Femur (tissue), 1 donor: ENCODE measurements at regions not wholly inside any gene's neighbourhood (a gene's known extent, or its start where the extent isn't known, plus 50 kb on each side); places are given as distances from the start of the nearest gene placed in this dataset.
A peak's percentile ranks its signal among the peaks of the same experiment; 100 is the strongest.
"Not testable (repeated sequence)": the region's sequence is repeated elsewhere in the genome, so short reads cannot be mapped to it uniquely, and the experiment has no call there.

Experiments
- DNase-seq: peaks from one replicate; pipeline ENCODE4 v3.0.0-alpha.2; 2017

DNA sequence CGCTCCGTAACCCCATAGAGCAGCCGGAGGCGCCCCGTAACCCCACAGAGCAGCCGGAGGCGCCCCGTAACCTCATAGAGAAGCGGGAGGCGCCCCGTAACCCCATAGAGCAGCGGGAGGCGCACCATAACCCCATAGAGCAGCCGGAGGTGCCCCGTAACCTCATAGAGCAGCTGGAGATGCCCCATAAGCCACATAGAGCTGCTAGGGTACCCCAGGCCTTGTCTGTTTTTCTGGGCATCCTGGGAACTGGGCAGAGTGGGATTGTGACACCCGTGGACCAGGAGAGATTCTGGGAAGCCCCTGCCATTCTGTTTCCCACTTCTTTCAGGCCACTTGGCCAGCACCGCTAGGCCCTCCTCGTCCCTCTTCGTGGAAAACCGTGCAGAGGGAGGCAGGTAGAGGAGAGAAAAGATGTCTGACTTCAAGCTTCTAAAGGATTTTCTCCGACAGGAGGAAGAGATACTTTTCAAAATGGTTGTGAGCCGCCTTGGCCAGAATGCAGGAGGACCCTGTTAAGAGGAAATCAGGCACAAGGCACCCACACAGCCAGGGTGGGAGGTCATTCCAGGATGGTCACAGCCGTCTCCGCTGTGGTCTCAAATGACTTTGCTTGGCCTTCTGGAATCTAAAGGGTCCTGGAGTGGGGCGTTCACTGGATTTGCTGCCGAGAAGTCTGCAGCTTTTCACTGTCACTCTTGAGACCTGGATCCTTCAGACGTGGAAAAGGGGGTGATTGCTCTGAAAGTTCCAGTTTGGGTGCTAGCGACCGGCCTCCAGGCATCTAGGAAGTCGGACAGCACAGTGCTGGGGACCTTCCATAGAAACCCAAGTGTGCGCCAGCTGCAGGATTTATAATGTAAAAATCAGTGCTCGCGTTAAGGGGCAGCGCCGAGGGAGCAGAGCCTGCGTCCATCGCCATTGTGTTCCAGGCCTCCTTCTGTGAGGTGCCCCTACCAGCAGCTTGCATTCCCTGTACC, 178.3 kb upstream of the ZNF469 start:
- peak; percentile 16 for DNase-seq

GRCh38 chr16:88205482-88205881, 177.3 kb upstream of the ZNF469 start:
- peak; percentile 32 for DNase-seq

- not testable (repeated sequence) for DNase-seq
These were observed 176.8 kb upstream of the ZNF469 start for GRCh38 chr16:88206006-88206405.

DNA sequence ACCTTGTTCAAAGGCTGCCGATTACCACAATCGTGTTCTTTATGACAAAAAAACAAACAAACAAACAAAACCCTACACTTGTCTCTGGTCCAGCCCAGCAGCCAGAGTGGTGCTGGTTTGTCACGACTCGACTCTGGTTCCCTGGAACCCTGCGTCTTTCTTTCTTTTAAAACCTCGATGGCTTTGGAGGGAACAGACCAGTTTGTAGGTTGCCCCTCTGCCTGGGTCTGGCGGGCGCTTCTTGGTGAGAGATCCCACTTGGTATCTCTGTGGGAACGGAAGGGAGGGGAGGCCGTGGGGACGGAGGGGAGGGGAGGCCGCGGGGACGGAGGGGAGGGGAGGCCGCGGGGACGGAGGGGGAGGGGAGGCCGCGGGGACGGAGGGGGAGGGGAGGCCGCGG, 176.2 kb upstream of the ZNF469 start:
- peak; percentile 5 for DNase-seq

DNA sequence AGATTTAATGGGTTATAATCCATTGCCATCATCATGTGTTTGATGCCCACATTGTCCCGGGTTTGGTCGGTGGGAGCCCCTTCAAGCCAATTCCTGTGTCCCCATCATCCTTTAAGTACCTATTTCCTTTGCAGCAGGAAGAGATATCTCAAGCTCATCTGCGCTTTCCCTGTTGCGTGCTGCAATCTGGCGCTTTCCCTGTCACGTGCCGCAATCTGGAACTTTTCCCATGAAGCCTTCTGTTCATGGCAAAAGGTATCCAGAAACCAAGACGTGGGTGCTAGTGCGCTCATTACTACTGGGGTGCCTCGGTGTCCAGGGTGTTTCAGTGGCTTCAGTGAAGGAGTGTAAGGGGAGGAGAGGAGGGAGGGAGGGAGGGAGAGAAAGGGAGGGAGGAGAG, 174.6 kb upstream of the ZNF469 start:
- DNase-seq = peak; percentile 14

- DNase-seq = not testable (repeated sequence)
These were observed 174.0 kb upstream of the ZNF469 start for GRCh38 chr16:88208776-88209175.

DNA sequence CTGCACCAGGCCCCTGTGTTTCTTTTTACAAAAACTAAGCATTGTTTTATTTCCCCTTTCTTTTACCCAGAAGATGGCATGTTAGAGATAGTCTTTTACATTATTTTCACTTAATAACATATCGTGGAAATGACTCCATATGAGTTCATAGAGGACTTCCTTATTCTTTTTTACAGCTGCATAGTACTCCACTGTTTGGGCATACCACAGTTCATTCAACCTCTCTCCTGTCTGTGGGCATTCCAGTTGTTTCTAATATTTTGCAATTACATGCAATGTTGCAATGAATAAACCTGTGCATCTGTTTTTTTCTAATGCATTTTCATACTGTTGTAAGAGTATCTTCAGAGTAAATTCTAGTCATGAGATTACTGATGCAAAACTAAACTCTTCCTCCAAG, 173.2 kb upstream of the ZNF469 start:
- not testable (repeated sequence) for DNase-seq

DNA sequence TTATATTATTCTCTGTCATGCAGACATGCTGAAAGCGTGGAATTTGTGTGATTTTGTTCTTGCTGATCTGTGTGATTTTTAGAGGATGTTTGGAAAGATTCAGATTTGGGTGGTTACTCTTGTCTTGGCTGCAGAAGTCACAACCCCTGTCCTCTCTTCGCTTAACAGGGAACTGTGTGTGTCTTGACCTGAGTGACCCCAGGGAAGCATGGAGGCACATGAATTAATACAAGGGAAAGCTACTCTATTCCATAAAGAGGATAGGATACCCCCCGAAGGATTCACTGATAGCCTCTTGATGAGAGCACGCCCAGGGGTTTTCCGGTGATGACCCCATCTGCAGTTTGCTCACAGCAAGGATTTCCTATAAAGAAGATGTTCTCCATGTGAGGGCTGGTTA, 168.8 kb upstream of the ZNF469 start:
- not testable (repeated sequence) for DNase-seq

DNA sequence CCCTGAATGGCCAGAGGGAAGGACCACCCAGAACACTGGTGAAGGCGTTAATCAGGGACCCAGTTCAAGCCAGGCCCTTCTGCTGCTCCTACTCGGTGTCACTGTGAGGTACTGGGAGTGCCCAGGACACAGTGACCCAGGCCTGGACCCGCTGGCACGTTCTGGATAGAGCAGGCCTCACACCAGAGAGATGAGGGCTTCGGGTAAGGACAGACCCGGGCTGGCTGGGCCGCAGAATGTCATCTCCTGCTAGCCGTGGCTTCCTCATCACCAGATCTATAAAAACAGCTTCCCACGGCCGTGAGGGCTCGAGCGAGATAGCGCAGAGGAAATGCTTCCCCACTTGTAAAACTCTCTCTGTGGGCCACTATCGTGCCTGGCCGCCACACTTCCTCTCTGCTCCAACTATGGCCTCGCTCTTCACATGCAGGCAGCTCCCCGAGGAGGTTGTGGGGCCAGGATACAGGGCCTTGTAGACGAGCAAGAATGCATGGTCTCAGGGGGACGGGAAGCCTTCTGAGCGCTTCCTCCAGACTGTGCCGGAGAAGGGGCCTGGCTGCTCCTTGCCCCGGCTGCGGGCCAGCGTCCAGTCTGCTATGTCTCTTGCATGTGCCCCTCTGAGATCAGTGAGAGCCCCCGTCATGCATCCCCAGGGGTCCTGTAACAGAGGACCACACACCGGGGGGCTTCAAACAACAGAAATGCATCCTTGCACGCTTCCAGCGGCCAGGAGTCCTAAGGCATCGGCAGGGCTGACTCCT, 161.6 kb upstream of the ZNF469 start:
- DNase-seq = peak; percentile 34

DNA sequence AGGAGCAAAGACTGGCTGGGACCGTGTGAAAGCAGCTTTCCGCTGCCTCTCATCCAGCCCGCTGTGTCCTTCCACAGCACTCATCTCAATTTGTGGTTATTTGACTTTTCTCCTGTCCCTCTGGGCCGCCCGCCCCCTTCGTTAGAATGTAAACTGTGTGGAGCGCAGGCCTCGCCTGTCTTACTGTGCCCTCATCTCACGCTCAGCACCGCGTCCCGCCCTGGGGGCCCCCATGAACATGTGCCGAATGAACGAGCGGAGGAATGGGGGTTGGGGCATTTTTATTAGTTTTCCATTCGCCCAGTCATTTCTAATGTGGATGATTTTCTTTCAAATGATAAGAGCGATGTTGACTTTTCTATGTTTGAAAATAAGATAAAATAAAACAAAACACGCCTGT, 159.1 kb upstream of the ZNF469 start:
- DNase-seq = peak; percentile 12

GRCh38 chr16:88224131-88224898, 158.4 kb upstream of the ZNF469 start:
- DNase-seq = peak; percentile 14

GRCh38 chr16:88225640-88226230, 157.0 kb upstream of the ZNF469 start:
- DNase-seq = not testable (repeated sequence)

GRCh38 chr16:88226302-88226701, 156.5 kb upstream of the ZNF469 start:
- DNase-seq = not testable (repeated sequence)

DNA sequence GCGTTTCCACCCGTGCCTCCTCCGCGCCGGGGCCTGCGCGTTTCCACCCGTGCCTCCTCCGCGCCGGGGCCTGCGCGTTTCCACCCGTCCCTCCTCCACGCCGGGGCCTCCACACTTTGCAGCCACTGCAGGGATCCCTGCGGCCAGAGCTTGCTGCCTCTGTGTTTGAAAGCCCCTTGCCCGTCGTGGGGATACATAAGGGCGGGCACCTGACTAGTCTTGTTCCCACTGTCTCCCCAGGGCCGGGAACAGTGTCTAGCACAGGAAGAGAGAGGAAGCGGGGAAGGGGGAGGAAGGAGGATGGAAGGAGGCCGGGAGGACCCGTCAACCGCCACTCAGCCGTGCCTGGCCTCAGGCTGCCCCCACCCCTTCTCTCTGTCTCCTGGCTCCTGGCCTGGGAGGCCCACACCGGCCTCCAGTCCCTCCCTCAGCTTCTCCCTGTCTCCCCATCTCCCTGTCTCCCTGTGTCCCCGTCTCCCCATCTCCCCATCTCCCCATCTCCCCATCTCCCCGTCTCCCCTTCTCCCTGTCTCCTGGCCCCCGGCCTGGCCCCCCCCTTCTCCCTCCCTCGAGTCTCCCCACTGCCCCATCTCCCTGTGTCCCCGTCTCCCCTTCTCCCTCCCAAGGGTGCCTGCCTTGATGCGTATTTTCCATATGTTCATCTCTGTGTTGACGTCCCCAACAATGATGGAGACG, 155.6 kb upstream of the ZNF469 start:
- DNase-seq = not testable (repeated sequence)

DNA sequence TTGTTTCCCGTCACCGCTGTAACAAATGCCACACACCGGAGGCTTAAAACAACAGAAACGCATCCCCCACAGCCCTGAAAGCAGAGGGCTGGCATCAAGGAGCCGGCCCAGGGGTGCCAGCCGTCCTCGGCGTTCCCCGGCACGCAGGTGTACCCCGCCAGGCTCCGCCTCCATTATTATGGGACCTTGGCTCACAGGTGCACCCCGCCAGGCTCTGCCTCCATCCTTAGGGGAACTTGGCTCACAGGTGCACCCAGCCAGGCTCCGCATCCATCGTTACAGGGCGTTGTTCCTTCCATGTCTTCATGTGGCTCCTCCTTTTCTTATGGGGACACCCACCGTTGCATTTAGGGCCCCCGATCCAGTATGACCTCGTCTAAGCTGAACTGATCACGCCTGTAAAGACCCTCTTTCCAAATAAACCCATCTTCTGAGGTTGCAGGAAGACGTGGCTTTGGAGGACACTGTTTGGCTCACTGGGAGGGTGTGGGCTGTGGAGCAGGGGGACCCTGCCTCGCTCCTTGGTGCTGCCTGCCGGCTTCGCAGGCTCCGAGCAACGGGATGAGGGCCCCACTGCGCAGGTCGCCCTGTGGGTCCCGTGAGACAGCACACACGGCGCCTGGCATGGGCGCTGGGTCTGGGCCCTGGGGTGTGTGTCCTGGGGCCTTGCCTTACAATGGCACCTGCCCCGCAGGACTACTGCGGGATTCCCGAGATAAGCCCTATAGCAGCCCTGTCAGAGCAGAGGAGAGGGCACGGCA, 154.9 kb upstream of the ZNF469 start:
- DNase-seq = not testable (repeated sequence)

DNA sequence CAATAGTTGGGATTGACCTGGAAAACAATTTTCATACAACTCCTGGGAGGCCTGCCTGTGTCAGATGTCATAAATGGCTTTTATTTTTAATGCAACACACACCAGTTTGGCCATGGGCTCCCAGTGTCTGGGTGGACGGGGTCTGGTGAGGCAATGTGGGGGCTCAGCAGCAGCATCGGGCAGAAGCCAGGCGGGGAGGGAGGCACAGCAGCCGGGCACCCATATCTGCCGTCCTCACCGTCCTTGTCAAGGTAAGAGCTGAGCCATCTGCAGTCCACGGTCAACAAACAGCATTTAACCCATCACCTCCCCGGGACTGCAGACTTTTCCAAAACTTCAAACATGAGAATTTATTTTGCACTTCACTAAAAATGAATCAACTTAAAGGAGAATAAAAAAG, 154.0 kb upstream of the ZNF469 start:
- DNase-seq = not testable (repeated sequence)

GRCh38 chr16:88229710-88230109, 153.0 kb upstream of the ZNF469 start:
- DNase-seq = not testable (repeated sequence)

DNA sequence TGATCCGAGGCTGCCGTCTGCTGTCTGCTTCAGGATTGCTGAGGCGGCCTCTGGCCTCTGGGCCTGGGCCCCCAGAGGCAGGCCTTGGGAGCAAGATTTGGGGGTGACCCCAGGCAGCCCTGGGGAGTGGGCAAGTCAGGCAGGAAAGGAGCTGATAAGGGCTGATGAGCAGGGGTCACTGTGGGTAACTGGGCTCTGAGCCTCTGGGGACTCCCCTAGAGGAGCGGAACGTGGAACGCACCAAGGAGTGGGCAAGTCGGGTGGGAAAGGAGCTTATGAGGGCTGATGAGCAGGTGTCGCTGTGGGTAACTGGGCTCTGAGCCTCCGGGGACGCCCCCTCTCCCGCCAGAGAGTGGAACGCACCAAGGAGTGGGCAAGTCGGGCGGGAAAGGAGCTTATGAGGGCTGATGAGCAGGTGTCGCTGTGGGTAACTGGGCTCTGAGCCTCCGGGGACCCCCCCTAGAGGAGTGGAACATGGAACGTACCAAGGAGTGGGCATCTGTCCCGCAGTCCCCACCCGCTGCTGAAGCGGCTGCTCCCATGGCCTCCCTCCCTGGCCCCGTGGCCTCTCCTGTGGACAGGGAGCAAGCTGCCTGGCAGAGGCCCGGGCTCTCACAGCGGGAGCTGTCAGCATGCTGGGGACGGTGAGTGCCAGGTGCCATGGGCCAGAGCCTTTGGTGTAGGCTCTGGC, 152.3 kb upstream of the ZNF469 start:
- not testable (repeated sequence) for DNase-seq

- DNase-seq = not testable (repeated sequence)
These were observed 151.7 kb upstream of the ZNF469 start for GRCh38 chr16:88230967-88231615.

DNA sequence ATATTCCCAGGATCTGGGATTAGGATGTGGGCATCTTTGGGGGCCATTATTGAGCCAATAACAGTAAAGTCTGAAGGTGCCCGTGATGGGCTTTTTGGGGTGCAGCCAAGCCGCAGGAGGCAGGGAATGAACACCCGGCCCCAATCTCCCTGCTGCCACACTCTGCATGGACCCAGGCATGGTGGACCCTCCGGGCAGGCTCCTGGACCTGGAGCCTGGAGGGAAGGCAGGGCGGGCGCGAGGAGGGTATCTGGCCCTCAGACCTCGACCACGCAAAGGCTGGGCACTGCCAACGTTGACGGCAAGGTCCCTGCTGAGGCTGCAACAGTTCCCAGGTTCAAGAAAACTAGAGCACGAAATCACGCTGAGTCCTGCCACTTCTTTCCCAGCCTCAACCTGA, 150.9 kb upstream of the ZNF469 start:
- DNase-seq = not testable (repeated sequence)
